ENCODE measurements at regions not wholly inside any gene's neighbourhood (a gene's known extent, or its start where the extent isn't known, plus 50 kb on each side); places are given as distances from the start of the nearest gene placed in this dataset.

DNA sequence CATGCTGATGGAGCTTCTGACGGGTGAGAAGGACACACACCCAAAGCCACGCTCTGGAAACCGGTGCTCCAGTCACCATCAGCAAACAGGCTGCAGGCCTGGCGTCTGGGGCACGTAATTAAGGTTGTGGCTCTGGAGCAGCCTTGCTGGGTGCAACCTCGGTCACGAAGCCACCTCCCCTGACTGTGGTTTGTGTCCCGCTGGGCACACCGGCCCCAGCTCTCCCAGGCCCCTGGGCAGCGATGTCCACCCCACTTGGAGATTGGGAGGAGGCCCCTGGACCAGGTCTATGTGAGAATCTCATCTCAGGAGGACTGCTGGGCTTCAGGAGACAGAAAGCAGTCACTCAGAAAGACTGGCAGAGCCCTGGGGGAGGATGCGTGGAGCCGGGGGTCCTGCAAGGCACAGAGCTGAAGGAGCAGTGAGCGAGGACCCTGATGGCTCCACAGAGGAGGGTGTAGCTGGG lies 631.6 kb downstream of the BRD1 start:
- TF ChIP-seq ZNF76 (tag by site-specific recombination; IDR thresholded peaks at IDR 0.05; ENCODE audit: borderline replicate concordance, low read depth) (no peak), ZNF19 (tag by site-specific recombination; IDR thresholded peaks at IDR 0.05; ENCODE audit: low read depth) (no peak), ZNF416 (tag by site-specific recombination; IDR thresholded peaks at IDR 0.05) (no peak), EGR2 (tag by site-specific recombination; IDR thresholded peaks at IDR 0.05; ENCODE audit: low read depth) (no peak), ZNF23 (tag by site-specific recombination; IDR thresholded peaks at IDR 0.05; ENCODE audit: borderline replicate concordance) (no peak), TRIM28 (IDR thresholded peaks at IDR 0.05; ENCODE audit: borderline replicate concordance, low read length) (no peak), ZNF596 (tag by site-specific recombination; IDR thresholded peaks at IDR 0.05) (no peak)
- TF ChIP-seq, protein P1, sequence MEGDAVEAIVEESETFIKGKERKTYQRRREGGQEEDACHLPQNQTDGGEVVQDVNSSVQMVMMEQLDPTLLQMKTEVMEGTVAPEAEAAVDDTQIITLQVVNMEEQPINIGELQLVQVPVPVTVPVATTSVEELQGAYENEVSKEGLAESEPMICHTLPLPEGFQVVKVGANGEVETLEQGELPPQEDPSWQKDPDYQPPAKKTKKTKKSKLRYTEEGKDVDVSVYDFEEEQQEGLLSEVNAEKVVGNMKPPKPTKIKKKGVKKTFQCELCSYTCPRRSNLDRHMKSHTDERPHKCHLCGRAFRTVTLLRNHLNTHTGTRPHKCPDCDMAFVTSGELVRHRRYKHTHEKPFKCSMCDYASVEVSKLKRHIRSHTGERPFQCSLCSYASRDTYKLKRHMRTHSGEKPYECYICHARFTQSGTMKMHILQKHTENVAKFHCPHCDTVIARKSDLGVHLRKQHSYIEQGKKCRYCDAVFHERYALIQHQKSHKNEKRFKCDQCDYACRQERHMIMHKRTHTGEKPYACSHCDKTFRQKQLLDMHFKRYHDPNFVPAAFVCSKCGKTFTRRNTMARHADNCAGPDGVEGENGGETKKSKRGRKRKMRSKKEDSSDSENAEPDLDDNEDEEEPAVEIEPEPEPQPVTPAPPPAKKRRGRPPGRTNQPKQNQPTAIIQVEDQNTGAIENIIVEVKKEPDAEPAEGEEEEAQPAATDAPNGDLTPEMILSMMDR (tag by site-specific recombination; IDR thresholded peaks at IDR 0.05): no peak
- TF ChIP-seq, protein P2, sequence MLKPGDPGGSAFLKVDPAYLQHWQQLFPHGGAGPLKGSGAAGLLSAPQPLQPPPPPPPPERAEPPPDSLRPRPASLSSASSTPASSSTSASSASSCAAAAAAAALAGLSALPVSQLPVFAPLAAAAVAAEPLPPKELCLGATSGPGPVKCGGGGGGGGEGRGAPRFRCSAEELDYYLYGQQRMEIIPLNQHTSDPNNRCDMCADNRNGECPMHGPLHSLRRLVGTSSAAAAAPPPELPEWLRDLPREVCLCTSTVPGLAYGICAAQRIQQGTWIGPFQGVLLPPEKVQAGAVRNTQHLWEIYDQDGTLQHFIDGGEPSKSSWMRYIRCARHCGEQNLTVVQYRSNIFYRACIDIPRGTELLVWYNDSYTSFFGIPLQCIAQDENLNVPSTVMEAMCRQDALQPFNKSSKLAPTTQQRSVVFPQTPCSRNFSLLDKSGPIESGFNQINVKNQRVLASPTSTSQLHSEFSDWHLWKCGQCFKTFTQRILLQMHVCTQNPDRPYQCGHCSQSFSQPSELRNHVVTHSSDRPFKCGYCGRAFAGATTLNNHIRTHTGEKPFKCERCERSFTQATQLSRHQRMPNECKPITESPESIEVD (tag by site-specific recombination; IDR thresholded peaks at IDR 0.05): no peak
- TF ChIP-seq, protein P3, sequence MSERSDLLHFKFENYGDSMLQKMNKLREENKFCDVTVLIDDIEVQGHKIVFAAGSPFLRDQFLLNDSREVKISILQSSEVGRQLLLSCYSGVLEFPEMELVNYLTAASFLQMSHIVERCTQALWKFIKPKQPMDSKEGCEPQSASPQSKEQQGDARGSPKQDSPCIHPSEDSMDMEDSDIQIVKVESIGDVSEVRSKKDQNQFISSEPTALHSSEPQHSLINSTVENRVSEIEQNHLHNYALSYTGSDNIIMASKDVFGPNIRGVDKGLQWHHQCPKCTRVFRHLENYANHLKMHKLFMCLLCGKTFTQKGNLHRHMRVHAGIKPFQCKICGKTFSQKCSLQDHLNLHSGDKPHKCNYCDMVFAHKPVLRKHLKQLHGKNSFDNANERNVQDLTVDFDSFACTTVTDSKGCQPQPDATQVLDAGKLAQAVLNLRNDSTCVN (tag by site-specific recombination; optimal IDR thresholded peaks at IDR 0.05): no peak
- TF ChIP-seq, protein P4, sequence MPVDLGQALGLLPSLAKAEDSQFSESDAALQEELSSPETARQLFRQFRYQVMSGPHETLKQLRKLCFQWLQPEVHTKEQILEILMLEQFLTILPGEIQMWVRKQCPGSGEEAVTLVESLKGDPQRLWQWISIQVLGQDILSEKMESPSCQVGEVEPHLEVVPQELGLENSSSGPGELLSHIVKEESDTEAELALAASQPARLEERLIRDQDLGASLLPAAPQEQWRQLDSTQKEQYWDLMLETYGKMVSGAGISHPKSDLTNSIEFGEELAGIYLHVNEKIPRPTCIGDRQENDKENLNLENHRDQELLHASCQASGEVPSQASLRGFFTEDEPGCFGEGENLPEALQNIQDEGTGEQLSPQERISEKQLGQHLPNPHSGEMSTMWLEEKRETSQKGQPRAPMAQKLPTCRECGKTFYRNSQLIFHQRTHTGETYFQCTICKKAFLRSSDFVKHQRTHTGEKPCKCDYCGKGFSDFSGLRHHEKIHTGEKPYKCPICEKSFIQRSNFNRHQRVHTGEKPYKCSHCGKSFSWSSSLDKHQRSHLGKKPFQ (tag by site-specific recombination; IDR thresholded peaks at IDR 0.05): no peak
